HG02759 (cell line): ENCODE measurements at regions not wholly inside any gene's neighbourhood (a gene's known extent, or its start where the extent isn't known, plus 50 kb on each side); places are given as distances from the start of the nearest gene placed in this dataset.

Experiments used
- ATAC-seq: cut with Tn5 transposase; IDR thresholded peaks from one replicate; pipeline ENCODE4 v1.9.1; 2021; ENCODE audit warnings: mild to moderate bottlenecking, moderate library complexity; ENCODE audit not compliant: unreplicated experiment

- no peak for ATAC-seq
These were observed 50.7 kb upstream of the PDE4B start for GRCh38 chr1:65741993-65742392.
